AG09309 (cell line): ENCODE measurements at regions not wholly inside any gene's neighbourhood (a gene's known extent, or its start where the extent isn't known, plus 50 kb on each side); places are given as distances from the start of the nearest gene placed in this dataset.
"Not testable (repeated sequence)": the region's sequence is repeated elsewhere in the genome, so short reads cannot be mapped to it uniquely, and the experiment has no call there.

Source experiments
- DNase-seq: peaks from one replicate; pipeline ENCODE4 v3.0.0-alpha.2; 2010; ENCODE audit warnings: low read depth
- H3K4me3 ChIP-seq: 2 replicates; pipeline ENCODE4 v1.5.1; 2011; ENCODE audit warnings: mild to moderate bottlenecking, low read depth, low read length, moderate library complexity; ENCODE audit not compliant: control insufficient read depth
- CTCF ChIP-seq: IDR thresholded peaks from 2 replicates; pipeline ENCODE4 v1.5.1; 2011; ENCODE audit warnings: mild to moderate bottlenecking, low read depth, low read length, inconsistent platforms; ENCODE audit not compliant: insufficient read depth, control insufficient read depth; ENCODE audit errors: missing control alignments

DNA sequence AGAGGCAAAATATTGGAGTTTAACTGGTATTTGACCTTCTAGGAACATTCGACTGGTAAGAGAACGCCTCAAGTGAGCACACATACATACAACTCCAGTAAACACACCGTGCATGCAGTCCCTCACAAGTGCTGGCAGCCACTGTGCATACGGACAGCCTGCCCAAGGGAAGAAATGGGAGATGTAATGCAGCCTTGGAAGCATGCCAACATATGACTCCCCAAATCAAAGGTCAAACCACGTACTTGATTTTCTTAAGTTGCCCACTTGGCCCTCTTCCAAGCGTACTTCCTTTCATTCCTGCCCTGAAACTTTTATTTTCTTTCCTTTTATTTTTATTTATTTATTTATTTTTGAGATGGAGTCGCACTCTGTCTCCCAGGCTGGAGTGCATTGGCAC, 206.6 kb downstream of the SPRY1 start:
- TF ChIP-seq CTCF: no peak
- no peak overlapping the region for H3K4me3 ChIP-seq
- DNase-seq: no peak

DNA sequence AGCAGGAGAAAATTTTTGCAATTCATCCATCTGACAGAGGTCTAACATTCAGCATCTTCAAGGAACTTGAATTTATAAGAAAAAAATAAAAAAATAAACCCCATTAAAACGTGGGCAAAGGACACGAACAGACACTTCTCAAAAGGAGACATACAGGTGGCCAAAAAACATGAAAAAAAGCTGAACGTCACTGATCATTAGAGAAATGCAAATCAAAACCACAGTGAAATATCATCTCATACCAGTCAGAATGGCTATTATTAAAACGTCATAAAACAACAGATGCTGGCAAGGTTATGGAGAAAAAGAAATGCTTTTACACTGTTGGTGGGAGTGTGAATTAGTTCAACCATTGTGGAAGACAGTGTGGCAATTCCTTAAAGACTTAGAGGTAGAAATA, 209.2 kb downstream of the SPRY1 start:
- not testable (repeated sequence) for H3K4me3 ChIP-seq, DNase-seq

GRCh38 chr4:123606336-123606735, 209.7 kb downstream of the SPRY1 start:
- no peak for TF ChIP-seq CTCF
- no peak overlapping the region for H3K4me3 ChIP-seq
- no peak for DNase-seq

DNA sequence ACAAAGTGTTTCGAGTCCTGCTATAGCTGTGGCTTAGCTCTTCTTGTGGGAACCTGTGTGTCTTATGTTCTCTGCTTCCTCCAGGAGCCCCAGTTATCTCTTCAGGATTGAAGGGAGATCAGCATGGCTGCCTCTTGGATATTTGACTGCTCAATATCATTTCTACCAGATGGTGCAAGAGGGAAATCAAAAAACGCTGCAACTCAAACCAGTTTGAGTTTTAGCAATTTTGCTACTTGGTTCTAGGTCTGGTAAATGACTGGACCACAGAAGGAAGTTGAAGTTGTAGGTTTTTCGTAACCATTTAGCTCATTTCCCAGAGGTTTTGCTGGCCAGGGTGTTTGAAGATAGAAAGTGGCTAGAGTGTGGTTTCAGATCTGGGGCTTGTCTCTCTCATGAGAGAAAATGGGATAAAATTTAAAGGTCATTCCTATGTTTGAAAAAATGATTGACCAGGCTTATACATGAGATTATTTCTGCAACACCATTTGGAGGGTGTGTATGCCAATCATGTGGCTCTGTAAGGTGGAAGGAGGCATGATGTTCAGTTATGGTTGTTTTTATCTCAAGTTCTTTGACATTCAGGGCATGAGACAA, 210.4 kb downstream of the SPRY1 start:
- DNase-seq: no peak
- no peak for TF ChIP-seq CTCF
- H3K4me3 ChIP-seq: no peak overlapping the region

- no peak for DNase-seq
- no peak overlapping the region for H3K4me3 ChIP-seq
- no peak for TF ChIP-seq CTCF
These were observed 213.2 kb downstream of the SPRY1 start for GRCh38 chr4:123609829-123610228.

DNA sequence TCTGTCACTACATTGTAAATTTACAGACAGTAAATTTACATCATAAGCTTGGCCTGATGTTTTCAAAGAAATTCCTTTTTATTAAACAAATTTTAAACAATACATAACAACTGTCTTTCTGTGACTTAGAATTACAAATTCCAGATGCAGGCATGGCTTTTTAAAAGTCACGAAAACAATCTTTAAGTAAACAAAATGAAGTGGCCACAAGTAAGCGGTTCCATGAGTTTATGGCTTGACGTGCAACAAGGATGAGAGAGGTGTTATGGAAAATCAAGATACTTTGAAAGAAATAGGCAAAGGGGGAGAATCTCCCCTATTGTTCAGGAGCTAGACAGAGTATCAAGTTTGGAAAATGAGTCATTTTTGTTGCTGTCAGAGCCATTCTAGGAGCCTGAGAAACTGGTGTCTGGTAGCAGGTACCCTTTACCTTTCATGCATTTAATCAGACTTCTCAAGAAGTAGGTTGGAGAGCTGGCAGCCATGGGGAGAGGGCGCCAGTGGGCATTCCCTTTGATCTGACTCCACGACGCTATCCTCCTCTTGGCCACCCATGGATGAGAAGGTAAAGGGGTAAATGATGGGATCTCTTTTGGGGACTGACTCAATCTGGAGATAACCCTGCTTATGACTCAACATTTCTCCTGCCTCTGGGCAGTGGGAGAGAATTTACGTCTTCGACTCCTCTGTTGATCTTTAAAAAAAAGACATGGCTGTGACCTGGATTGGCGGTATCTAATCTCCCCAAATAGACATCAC, 217.2 kb downstream of the SPRY1 start:
- no peak for TF ChIP-seq CTCF
- no peak for DNase-seq
- H3K4me3 ChIP-seq: no peak overlapping the region

- no peak for DNase-seq
- no peak overlapping the region for H3K4me3 ChIP-seq
- TF ChIP-seq CTCF: no peak
These were observed 219.3 kb downstream of the SPRY1 start for GRCh38 chr4:123615901-123616300.
